GM23338 (cell line): ENCODE measurements at regions not wholly inside any gene's neighbourhood (a gene's known extent, or its start where the extent isn't known, plus 50 kb on each side); places are given as distances from the start of the nearest gene placed in this dataset.

ENCODE experiments used
- ATAC-seq: fragments of 200-7000 bp; cut with Tn5 transposase; 3 replicates; pipeline ENCODE4 v1.9.1; 2020
- DNase-seq: peaks from one replicate; pipeline ENCODE4 v3.0.0-alpha.2; 2015; ENCODE audit warnings: low spot score
- H2AFZ ChIP-seq: fragments of 200-600 bp; sonication (generic); 2 replicates; pipeline ENCODE4 v1.8.0; 2016; ENCODE audit warnings: antibody characterized with exemption, mild to moderate bottlenecking, moderate library complexity
- H3F3A ChIP-seq: fragments of 200-600 bp; sonication (generic); replicated peaks from 2 replicates; pipeline ENCODE4 v1.8.0; 2017; ENCODE audit warnings: antibody characterized with exemption, mixed run types, low read depth
- H3K27ac ChIP-seq: fragments of 200-600 bp; sonication (generic); 2 replicates; pipeline ENCODE4 v1.6.1; 2016; ENCODE audit warnings: low read depth
- H3K27me3 ChIP-seq: fragments of 200-600 bp; sonication (generic); 2 replicates; pipeline ENCODE4 v1.8.0; 2016; ENCODE audit warnings: mild to moderate bottlenecking, mixed run types, moderate library complexity; ENCODE audit not compliant: insufficient read depth
- H3K36me3 ChIP-seq: fragments of 200-600 bp; sonication (generic); 2 replicates; pipeline ENCODE4 v1.8.0; 2016; ENCODE audit warnings: mild to moderate bottlenecking; ENCODE audit not compliant: insufficient read depth
- H3K4me1 ChIP-seq: fragments of 200-600 bp; sonication (generic); 2 replicates; pipeline ENCODE4 v1.8.0; 2016; ENCODE audit warnings: mild to moderate bottlenecking, moderate library complexity; ENCODE audit not compliant: insufficient read depth
- H3K4me2 ChIP-seq: fragments of 200-600 bp; sonication (generic); 2 replicates; pipeline ENCODE4 v1.7.1; 2017; ENCODE audit warnings: mixed run types
- H3K4me3 ChIP-seq: fragments of 200-600 bp; sonication (generic); 2 replicates; pipeline ENCODE4 v1.6.1; 2016; ENCODE audit warnings: mixed run types
- H3K79me2 ChIP-seq: fragments of 200-600 bp; sonication (generic); replicated peaks from 2 replicates; pipeline ENCODE4 v1.8.0; 2017; ENCODE audit warnings: mild to moderate bottlenecking; ENCODE audit not compliant: insufficient read depth
- H3K9me2 ChIP-seq: fragments of 200-600 bp; sonication (generic); 2 replicates; pipeline ENCODE4 v1.8.0; 2017; ENCODE audit not compliant: insufficient read depth
- H4K20me1 ChIP-seq: fragments of 200-600 bp; sonication (generic); replicated peaks from 2 replicates; pipeline ENCODE4 v1.8.0; 2017; ENCODE audit warnings: mild to moderate bottlenecking; ENCODE audit not compliant: insufficient read depth
- H3K27ac Mint-ChIP-seq: 2 replicates; pipeline ENCODE4 v1.8.0; 2020; ENCODE audit warnings: inconsistent platforms, mild to moderate bottlenecking, moderate library complexity, mixed read lengths
- H3K27me3 Mint-ChIP-seq: 3 replicates; pipeline ENCODE4 v1.8.0; 2022; ENCODE audit warnings: low read depth, mild to moderate bottlenecking, moderate library complexity, mixed read lengths, inconsistent platforms; ENCODE audit not compliant: insufficient read depth, poor library complexity
- H3K36me3 Mint-ChIP-seq: 3 replicates; pipeline ENCODE4 v1.8.0; 2021; ENCODE audit warnings: low read depth, mild to moderate bottlenecking, inconsistent platforms, moderate library complexity, mixed read lengths
- H3K4me1 Mint-ChIP-seq: 3 replicates; pipeline ENCODE4 v1.8.0; 2020; ENCODE audit warnings: mild to moderate bottlenecking, inconsistent platforms, mixed read lengths
- H3K4me3 Mint-ChIP-seq: 3 replicates; pipeline ENCODE4 v1.8.0; 2021; ENCODE audit warnings: moderate library complexity, mild to moderate bottlenecking, inconsistent platforms, mixed read lengths
- H3K9me3 Mint-ChIP-seq: 3 replicates; pipeline ENCODE4 v1.8.0; 2020; ENCODE audit warnings: moderate library complexity, mild to moderate bottlenecking, inconsistent platforms, mixed read lengths
- CREB1 ChIP-seq: fragments of 250-450 bp; sonication (Bioruptor Pico); IDR thresholded peaks from 2 replicates; pipeline ENCODE4 v1.5.0; 2020; ENCODE audit warnings: low read depth, mild to moderate bottlenecking, moderate library complexity
- ETS1 ChIP-seq: IDR thresholded peaks from 2 replicates; pipeline ENCODE4 v1.6.1; 2016; ENCODE audit warnings: antibody characterized with exemption
- JUNB ChIP-seq: IDR thresholded peaks from one replicate; pipeline ENCODE4 v1.6.1; 2016; ENCODE audit warnings: antibody characterized with exemption; ENCODE audit not compliant: unreplicated experiment
- NANOG ChIP-seq: IDR thresholded peaks from 2 replicates; pipeline ENCODE4 v1.6.1; 2016; ENCODE audit warnings: antibody characterized with exemption, borderline replicate concordance
- POLR2AphosphoS5 ChIP-seq: IDR thresholded peaks from 2 replicates; pipeline ENCODE4 v1.6.1; 2016; ENCODE audit warnings: antibody characterized with exemption, low read depth
- REST ChIP-seq: IDR thresholded peaks from one replicate; pipeline ENCODE4 v1.6.1; 2018; ENCODE audit warnings: antibody characterized with exemption; ENCODE audit not compliant: unreplicated experiment
- STAT1 ChIP-seq: IDR thresholded peaks from one replicate; pipeline ENCODE4 v1.6.1; 2016; ENCODE audit warnings: antibody characterized with exemption; ENCODE audit not compliant: unreplicated experiment
- ZNF462 ChIP-seq: fragments of 250-450 bp; sonication (Bioruptor Pico); IDR thresholded peaks from 2 replicates; pipeline ENCODE4 v1.5.0; 2020; ENCODE audit warnings: mild to moderate bottlenecking, moderate library complexity

- TF ChIP-seq ZNF462 (no peak), REST (no peak), STAT1 (no peak), CREB1 (CRISPR knock-in tag) (no peak), POLR2AphosphoS5 (no peak), JUNB (no peak), NANOG (no peak)
Observed at GRCh38 chr7:153414288-153414629, 637.9 kb upstream of the DPP6 start (continued).

- H3K9me3 Mint-ChIP-seq = peaks cover 98% of the 10 kb centered on the region
- no peaks in the 10 kb centered on the region for H4K20me1 ChIP-seq
- H3K4me2 ChIP-seq = no peak overlapping the region
- H3F3A ChIP-seq = no peaks in the 10 kb centered on the region
- H3K36me3 Mint-ChIP-seq = peaks cover 33% of the 10 kb centered on the region
- no peak overlapping the region for H2AFZ ChIP-seq
- ATAC-seq (no peak), DNase-seq (no peak)
- H3K79me2 ChIP-seq = no peaks in the 10 kb centered on the region
- no peaks in the 10 kb centered on the region for H3K9me2 ChIP-seq
- no peaks in the 10 kb centered on the region; the same call in 1 of the 2 replicates for H3K36me3 ChIP-seq
- H3K27me3 Mint-ChIP-seq = peaks cover 2% of the 10 kb centered on the region
- no peak overlapping the region for H3K4me3 ChIP-seq
- no peaks in the 10 kb centered on the region for H3K4me1 ChIP-seq
- no peak overlapping the region for H3K4me3 Mint-ChIP-seq
- no peak overlapping the region for H3K27ac Mint-ChIP-seq
- H3K27ac ChIP-seq = no peak overlapping the region
- H3K27me3 ChIP-seq = no peaks in the 10 kb centered on the region
- no peaks in the 10 kb centered on the region for H3K4me1 Mint-ChIP-seq
- TF ChIP-seq ETS1 (no peak), STAT1 (no peak), NANOG (no peak)
Observed at GRCh38 chr7:153415632-153416031, 636.6 kb upstream of the DPP6 start.
